Activated gamma-delta T cell treated with anti-CD3 and anti-CD28 coated beads, Interleukin-2, amount 50 U/mL, for 16 hours (primary cell): ENCODE measurements at regions not wholly inside any gene's neighbourhood (a gene's known extent, or its start where the extent isn't known, plus 50 kb on each side); places are given as distances from the start of the nearest gene placed in this dataset.
"Not testable (repeated sequence)": the region's sequence is repeated elsewhere in the genome, so short reads cannot be mapped to it uniquely, and the experiment has no call there.

Experiments used
- DNase-seq: peaks from one replicate; pipeline ENCODE4 v3.0.0-alpha.2; 2020; ENCODE audit warnings: low read depth

GRCh38 chr19:33866696-33867095 is 70.0 kb downstream of the KCTD15 start:
- DNase-seq = no peak

- DNase-seq = no peak
Observed at GRCh38 chr19:33868076-33868735, 71.5 kb downstream of the KCTD15 start.

GRCh38 chr19:33868788-33869412 is 72.2 kb downstream of the KCTD15 start:
- no peak for DNase-seq

GRCh38 chr19:33870298-33870932 is 73.7 kb downstream of the KCTD15 start:
- DNase-seq = not testable (repeated sequence)

- no peak for DNase-seq
Observed at GRCh38 chr19:33871605-33872004, 74.9 kb downstream of the KCTD15 start.

- DNase-seq = no peak
Observed at GRCh38 chr19:33872445-33873320, 76.0 kb downstream of the KCTD15 start.

- no peak for DNase-seq
Observed at GRCh38 chr19:33875071-33875470, 78.4 kb downstream of the KCTD15 start.

- DNase-seq = no peak
Observed at GRCh38 chr19:33876192-33876591, 79.5 kb downstream of the KCTD15 start.

GRCh38 chr19:33878030-33878544 is 81.4 kb downstream of the KCTD15 start:
- no peak for DNase-seq

GRCh38 chr19:33878910-33879810 is 82.5 kb downstream of the KCTD15 start:
- no peak for DNase-seq

- no peak for DNase-seq
Observed at GRCh38 chr19:33879818-33880575, 83.3 kb downstream of the KCTD15 start.

- no peak for DNase-seq
Observed at GRCh38 chr19:33883859-33884519, 87.3 kb downstream of the KCTD15 start.

GRCh38 chr19:33885236-33885635 is 88.6 kb downstream of the KCTD15 start:
- no peak for DNase-seq

GRCh38 chr19:33887891-33888290 is 91.2 kb downstream of the KCTD15 start:
- DNase-seq = no peak

GRCh38 chr19:33888665-33889064 is 92.0 kb downstream of the KCTD15 start:
- no peak for DNase-seq

GRCh38 chr19:33890569-33890968 is 93.9 kb downstream of the KCTD15 start:
- no peak for DNase-seq

- DNase-seq = no peak
Observed at GRCh38 chr19:33891773-33892172, 95.1 kb downstream of the KCTD15 start.

GRCh38 chr19:33894787-33895186 is 98.1 kb downstream of the KCTD15 start:
- no peak for DNase-seq

- no peak for DNase-seq
Observed at GRCh38 chr19:33895366-33895765, 98.7 kb downstream of the KCTD15 start.
